SU-DHL-6 (cell line): ENCODE measurements at regions not wholly inside any gene's neighbourhood (a gene's known extent, or its start where the extent isn't known, plus 50 kb on each side); places are given as distances from the start of the nearest gene placed in this dataset.

Experiments used
- H2AFZ ChIP-seq: fragments of 200-600 bp; sonication (generic); 2 replicates; pipeline ENCODE4 v1.6.1; 2014; ENCODE audit warnings: low read depth, mild to moderate bottlenecking, moderate library complexity, mixed read lengths, antibody characterized with exemption, low read length; ENCODE audit not compliant: severe bottlenecking
- H3F3A ChIP-seq: fragments of 200-600 bp; shearing (Covaris generic); 2 replicates; pipeline ENCODE4 v1.6.0; 2016; ENCODE audit warnings: antibody characterized with exemption, mild to moderate bottlenecking; ENCODE audit not compliant: insufficient read depth
- H3K27ac ChIP-seq: fragments of 200-600 bp; sonication (generic); 2 replicates; pipeline ENCODE4 v1.5.1; 2016; ENCODE audit warnings: low read depth, mild to moderate bottlenecking, low read length, moderate library complexity, mixed read lengths
- H3K27me3 ChIP-seq: fragments of 200-600 bp; sonication (generic), shearing (Covaris generic); 2 replicates; pipeline ENCODE4 v1.6.0; 2014; ENCODE audit warnings: mild to moderate bottlenecking, low read length
- H3K36me3 ChIP-seq: fragments of 200-600 bp; sonication (generic); 2 replicates; pipeline ENCODE4 v1.6.1; 2014; ENCODE audit warnings: mild to moderate bottlenecking, low read length, mixed read lengths
- H3K4me2 ChIP-seq: fragments of 300-600, 200-600 bp; shearing (Covaris generic), sonication (generic); 2 replicates; pipeline ENCODE4 v1.6.0; 2014; ENCODE audit warnings: low read length, low read depth, mild to moderate bottlenecking; ENCODE audit not compliant: poor library complexity, severe bottlenecking
- H3K4me3 ChIP-seq: fragments of 200-600 bp; sonication (generic); 2 replicates; pipeline ENCODE4 v1.5.1; 2014; ENCODE audit warnings: antibody characterized with exemption, low read length, mild to moderate bottlenecking, mixed read lengths; ENCODE audit not compliant: insufficient read depth, poor library complexity, severe bottlenecking
- H3K79me2 ChIP-seq: fragments of 200-600 bp; sonication (generic); 2 replicates; pipeline ENCODE4 v1.6.1; 2014; ENCODE audit warnings: mild to moderate bottlenecking, low read length, moderate library complexity; ENCODE audit not compliant: insufficient read depth
- H3K9ac ChIP-seq: fragments of 200-600 bp; sonication (generic); 2 replicates; pipeline ENCODE4 v1.7.0; 2014; ENCODE audit warnings: mild to moderate bottlenecking, low read length
- H3K9me2 ChIP-seq: fragments of 200-600 bp; sonication (generic); replicated peaks from 2 replicates; pipeline ENCODE4 v1.6.1; 2014; ENCODE audit warnings: low read length; ENCODE audit not compliant: insufficient read depth
- H3K9me3 ChIP-seq: fragments of 200-600 bp; sonication (generic); 2 replicates; pipeline ENCODE4 v1.6.1; 2014; ENCODE audit warnings: low read length, mixed read lengths; ENCODE audit not compliant: insufficient read depth
- H4K20me1 ChIP-seq: fragments of 200-600 bp; sonication (generic); 2 replicates; pipeline ENCODE4 v1.6.1; 2014; ENCODE audit warnings: low read depth, mild to moderate bottlenecking, antibody characterized with exemption, low read length, moderate library complexity, mixed read lengths
- EZH2phosphoT487 ChIP-seq: fragments of 200-600 bp; sonication (generic), shearing (Covaris generic); conservative IDR thresholded peaks from 2 replicates; pipeline ENCODE4 v1.6.1; 2018; ENCODE audit warnings: mild to moderate bottlenecking, antibody characterized with exemption, low read length, moderate library complexity, mixed read lengths
- TF ChIP-seq, protein P1 (sequence below): fragments of 200-600 bp; sonication (generic); IDR thresholded peaks from one replicate; pipeline ENCODE4 v1.5.1; 2017; ENCODE audit warnings: antibody characterized with exemption, mild to moderate bottlenecking, low read length, moderate library complexity; ENCODE audit not compliant: insufficient read depth, poor library complexity, severe bottlenecking

DNA sequence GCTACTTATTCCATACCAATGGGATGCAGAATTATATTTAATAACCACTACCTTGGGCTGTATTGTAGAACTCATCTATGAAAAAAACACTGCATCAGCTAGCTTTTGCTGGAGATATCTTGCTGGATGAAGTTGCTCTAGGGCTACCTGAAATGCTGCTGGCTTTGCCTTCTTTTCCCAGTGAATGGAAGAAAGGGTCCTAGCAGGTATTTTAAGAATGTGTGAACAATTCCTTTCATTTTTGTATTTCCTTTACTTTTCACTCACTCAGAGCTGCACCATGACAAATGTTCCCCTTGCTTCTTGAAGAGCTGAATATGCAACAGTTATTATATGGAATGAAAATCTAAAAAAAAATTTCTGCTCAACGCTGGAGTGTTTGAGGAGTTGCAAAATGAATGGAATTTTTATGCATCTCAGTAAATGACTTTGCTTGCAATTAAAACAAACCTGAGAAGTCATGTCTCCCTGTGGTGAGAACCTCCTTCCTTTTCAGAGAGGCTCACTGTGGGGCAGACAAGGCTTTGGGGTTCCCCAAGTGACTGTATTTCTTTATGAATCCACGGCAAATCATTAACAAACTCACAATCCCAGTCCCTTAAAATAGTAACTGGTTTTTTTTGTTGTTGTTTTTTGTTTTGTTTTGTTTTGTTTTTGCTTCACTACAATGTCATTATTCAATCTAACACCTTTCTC lies 566.8 kb upstream of the KIRREL3 start:
- H3K9ac ChIP-seq = no peak overlapping the region
- no peak overlapping the region for H3K27ac ChIP-seq
- no peaks in the 10 kb centered on the region for H3K27me3 ChIP-seq
- TF ChIP-seq, protein P1, sequence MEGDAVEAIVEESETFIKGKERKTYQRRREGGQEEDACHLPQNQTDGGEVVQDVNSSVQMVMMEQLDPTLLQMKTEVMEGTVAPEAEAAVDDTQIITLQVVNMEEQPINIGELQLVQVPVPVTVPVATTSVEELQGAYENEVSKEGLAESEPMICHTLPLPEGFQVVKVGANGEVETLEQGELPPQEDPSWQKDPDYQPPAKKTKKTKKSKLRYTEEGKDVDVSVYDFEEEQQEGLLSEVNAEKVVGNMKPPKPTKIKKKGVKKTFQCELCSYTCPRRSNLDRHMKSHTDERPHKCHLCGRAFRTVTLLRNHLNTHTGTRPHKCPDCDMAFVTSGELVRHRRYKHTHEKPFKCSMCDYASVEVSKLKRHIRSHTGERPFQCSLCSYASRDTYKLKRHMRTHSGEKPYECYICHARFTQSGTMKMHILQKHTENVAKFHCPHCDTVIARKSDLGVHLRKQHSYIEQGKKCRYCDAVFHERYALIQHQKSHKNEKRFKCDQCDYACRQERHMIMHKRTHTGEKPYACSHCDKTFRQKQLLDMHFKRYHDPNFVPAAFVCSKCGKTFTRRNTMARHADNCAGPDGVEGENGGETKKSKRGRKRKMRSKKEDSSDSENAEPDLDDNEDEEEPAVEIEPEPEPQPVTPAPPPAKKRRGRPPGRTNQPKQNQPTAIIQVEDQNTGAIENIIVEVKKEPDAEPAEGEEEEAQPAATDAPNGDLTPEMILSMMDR = no peak
- TF ChIP-seq EZH2phosphoT487 = no peak
- no peak overlapping the region for H3K4me3 ChIP-seq
- H4K20me1 ChIP-seq = no peaks in the 10 kb centered on the region
- no peaks in the 10 kb centered on the region for H3K9me3 ChIP-seq
- H3F3A ChIP-seq = no peaks in the 10 kb centered on the region
- H3K9me2 ChIP-seq = no peaks in the 10 kb centered on the region
- H3K36me3 ChIP-seq = no peaks in the 10 kb centered on the region
- no peak overlapping the region for H3K4me2 ChIP-seq
- H2AFZ ChIP-seq = no peak overlapping the region
- no peaks in the 10 kb centered on the region for H3K79me2 ChIP-seq

DNA sequence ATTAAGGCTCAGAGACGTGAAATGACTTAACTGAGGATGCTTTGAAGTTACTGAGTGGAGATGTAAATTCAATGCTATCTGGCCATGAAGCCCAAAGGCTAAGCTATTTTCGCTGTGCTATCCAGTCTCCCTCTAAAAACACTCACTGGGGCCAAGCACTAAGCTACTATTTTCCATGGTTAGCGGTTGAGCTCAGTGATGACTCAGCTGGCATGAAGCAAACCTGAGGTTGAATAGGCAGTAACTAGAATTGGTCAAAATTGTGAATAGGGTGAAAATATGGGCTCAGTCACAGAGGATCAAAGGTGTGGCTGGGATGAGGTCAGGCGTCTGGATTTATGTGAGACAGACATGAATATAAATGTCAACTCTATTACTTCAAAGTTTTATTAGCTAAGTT lies 564.2 kb upstream of the KIRREL3 start:
- Histone ChIP-seq H3K36me3 (no peaks in the 10 kb centered on the region), H4K20me1 (no peaks in the 10 kb centered on the region), H3K9me3 (no peaks in the 10 kb centered on the region), H3K9me2 (no peaks in the 10 kb centered on the region), H3K27me3 (no peaks in the 10 kb centered on the region), H3K27ac (no peak overlapping the region), H3K9ac (no peak overlapping the region), H3K79me2 (no peaks in the 10 kb centered on the region), H3F3A (no peaks in the 10 kb centered on the region), H3K4me3 (no peak overlapping the region), H3K4me2 (no peak overlapping the region), H2AFZ (no peak overlapping the region)
- TF ChIP-seq, protein P1 = no peak
- no peak for TF ChIP-seq EZH2phosphoT487

DNA sequence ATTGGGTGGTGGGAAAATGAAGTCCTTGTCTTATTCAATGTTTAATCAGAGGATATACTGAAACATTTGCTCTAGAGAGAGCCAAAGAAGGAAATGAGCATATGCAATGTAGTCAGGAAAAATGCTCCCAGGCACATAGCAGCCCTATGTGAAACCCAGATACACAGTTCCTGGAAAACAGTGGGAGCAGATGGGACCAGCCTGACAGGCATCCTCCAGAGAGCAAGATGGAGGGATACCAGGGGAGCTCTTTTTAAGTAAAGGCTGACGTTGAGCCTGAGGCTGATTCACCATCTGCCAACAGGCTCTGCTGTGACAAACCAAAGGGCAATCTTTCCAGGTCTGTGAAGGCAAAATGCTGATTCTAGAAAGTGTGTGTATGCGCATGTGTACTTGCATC lies 559.4 kb upstream of the KIRREL3 start:
- no peak overlapping the region for H3K4me3 ChIP-seq
- no peaks in the 10 kb centered on the region for H3K79me2 ChIP-seq
- H3K27ac ChIP-seq = no peak overlapping the region
- no peak overlapping the region for H3K9ac ChIP-seq
- no peaks in the 10 kb centered on the region for H3K9me2 ChIP-seq
- TF ChIP-seq EZH2phosphoT487 = no peak
- H2AFZ ChIP-seq = no peak overlapping the region
- H3K9me3 ChIP-seq = no peaks in the 10 kb centered on the region
- H3K4me2 ChIP-seq = no peak overlapping the region
- no peaks in the 10 kb centered on the region for H3K27me3 ChIP-seq
- H4K20me1 ChIP-seq = no peaks in the 10 kb centered on the region
- no peaks in the 10 kb centered on the region for H3K36me3 ChIP-seq
- no peaks in the 10 kb centered on the region for H3F3A ChIP-seq

DNA sequence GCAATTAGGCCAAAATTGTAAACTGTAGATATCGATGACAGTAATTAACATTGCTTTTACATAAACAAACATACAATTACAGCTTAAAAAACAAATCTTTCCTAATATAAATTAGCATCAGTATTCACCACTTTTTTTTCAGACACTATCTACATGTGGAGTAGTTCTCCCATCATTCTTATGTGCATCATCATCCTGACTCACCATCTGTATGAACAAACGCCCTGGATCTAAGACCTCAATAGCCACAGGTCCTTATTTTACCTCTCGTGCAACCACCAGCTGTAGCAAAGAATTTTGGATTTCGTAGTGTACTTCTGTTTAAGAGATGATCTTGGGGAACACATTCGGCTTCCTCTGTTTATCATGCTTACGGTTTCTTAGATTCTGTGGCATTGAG lies 551.9 kb upstream of the KIRREL3 start:
- no peaks in the 10 kb centered on the region for H3K9me3 ChIP-seq
- H3K36me3 ChIP-seq = no peaks in the 10 kb centered on the region
- H3K9me2 ChIP-seq = no peaks in the 10 kb centered on the region
- no peak overlapping the region for H3K9ac ChIP-seq
- H3F3A ChIP-seq = no peaks in the 10 kb centered on the region
- no peaks in the 10 kb centered on the region for H3K79me2 ChIP-seq
- no peak for TF ChIP-seq EZH2phosphoT487
- TF ChIP-seq, protein P1 = no peak
- no peak overlapping the region for H2AFZ ChIP-seq
- H3K4me3 ChIP-seq = no peak overlapping the region
- H4K20me1 ChIP-seq = no peaks in the 10 kb centered on the region
- H3K27ac ChIP-seq = no peak overlapping the region
- H3K27me3 ChIP-seq = no peaks in the 10 kb centered on the region
- H3K4me2 ChIP-seq = no peak overlapping the region
